CD4-positive, alpha-beta T cell treated with Interleukin-4 for 1 hour (primary cell): ENCODE measurements at regions not wholly inside any gene's neighbourhood (a gene's known extent, or its start where the extent isn't known, plus 50 kb on each side); places are given as distances from the start of the nearest gene placed in this dataset.
"Not testable (repeated sequence)": the region's sequence is repeated elsewhere in the genome, so short reads cannot be mapped to it uniquely, and the experiment has no call there.

ENCODE experiments used
- DNase-seq, 2 donors: peaks; one replicate each; pipeline ENCODE4 v3.0.0-alpha.2; 2020 to 2022

DNA sequence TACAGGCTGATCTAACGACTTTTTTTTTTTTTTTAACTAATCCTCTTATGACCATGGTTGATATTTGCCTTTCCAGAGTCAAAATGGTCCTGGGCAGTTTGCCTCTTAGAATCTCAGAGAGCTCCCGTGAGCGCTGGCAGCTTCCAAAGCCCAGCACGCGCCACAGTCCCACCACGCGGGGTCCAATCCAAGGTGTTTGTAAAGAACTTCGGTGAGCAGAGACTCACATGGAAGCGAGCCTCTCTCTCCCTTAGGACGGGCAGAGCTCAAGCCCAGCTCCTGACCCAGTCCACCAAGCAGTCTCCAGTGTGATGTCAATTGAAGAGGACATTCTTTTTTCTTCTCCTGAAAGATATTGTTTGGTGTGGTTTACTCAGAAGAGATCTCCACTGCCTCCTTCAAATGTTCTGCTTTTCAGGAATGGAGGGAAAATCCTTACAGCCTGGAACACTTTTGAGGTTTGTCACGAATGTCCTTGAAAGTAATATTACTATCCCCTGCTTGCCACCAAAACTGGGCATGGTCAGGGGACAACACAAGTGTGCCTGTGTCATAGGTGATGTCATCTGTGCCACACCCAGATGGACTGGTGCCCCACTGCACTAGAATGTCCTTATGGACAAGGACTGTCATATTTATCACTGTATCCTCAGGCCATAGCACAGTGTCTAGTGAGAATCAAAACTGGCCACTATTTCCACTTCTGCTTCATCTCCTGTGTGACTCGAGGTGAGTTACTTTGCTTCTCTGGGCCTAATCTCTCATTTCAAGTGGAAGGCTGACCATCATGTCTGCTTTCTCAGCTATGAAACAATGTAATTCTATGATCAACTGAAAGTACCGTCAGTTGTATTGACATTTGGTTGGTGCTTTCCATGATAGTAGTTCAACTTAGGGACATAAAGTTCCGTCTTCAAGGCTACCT lies 97.4 kb upstream of the EDEM3 start:
- no peak for DNase-seq

DNA sequence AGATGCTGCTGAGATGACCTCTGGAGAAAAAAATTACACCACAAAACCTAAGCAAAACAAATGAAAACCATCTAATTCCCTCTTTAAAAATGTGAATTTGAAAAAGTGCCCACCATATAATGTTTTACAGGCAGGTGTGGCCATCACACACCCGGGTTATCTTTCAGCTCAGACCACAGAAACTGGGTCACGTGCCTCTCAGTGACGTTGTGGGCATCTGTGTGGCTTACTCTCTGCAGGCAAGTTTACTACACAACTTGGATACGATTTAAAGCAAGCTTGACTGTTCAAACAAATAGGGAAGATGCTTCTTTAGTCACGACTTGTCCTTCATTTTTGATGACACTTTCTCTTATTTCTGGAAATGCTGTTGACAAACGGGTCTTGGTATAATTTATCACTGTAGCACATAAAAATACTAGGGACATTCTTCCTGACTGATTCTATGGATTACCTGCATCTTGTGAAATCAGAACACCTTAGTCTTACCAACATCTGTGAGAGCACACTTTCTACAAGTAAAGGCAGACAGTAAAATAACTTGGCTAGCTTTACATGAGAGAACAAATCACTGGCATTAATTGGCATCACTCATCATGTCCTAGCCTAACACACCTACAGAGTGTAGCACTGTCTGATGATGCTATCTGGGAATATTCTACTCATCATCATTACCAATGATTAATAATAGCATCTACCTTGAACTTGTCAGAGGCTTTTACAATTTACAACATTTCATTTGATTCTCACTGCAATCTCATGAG lies 89.3 kb upstream of the EDEM3 start:
- DNase-seq, result peak; percentile 69 to 78

GRCh38 chr1:184840596-184840995 lies 85.9 kb upstream of the EDEM3 start:
- DNase-seq, result peak; percentile 46 to 88

DNA sequence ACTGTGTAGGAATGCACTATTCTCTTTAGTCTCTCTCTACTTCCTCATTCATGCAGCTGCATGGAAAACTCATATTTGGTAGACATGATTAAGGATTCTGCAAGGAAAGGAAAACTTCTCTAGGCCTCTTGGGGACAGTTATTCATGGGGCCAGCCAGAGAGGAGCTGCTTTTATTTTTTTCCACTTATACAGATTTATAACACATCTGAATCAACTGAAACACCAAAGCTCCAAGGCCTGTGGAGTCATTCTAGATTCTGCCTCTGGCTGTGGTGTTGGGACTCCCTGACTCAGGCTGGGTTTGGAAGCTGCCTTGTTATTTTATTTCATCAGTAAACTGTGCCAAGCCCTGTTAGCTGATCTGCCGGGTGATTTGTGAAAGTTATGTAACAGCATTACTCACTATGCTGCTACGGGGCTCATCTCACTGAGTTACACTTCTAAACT lies 83.9 kb upstream of the EDEM3 start:
- DNase-seq, result peak in 1 of 2 donors; percentile 14

- DNase-seq, result no peak
Observed at GRCh38 chr1:184836934-184837895, 82.6 kb upstream of the EDEM3 start.

DNA sequence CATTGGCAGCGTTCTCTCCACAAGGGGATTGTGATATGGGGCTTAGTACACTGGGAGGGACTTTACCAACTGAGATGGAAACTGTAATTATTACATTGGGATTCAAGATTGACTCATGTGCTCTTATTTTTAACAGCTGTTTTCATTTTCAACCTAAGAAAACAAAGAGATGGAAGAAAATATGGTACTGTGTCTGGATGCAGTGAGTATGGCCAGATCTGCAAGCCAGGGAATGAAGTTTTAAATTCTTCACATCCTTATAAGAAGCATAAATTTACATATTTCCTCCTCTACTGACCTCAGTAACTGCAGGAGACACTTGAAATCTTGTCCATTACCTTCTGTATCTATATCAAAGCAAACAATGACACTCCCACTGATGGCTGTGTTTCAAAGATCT lies 81.5 kb upstream of the EDEM3 start:
- no peak for DNase-seq

- not testable (repeated sequence) for DNase-seq
Observed at GRCh38 chr1:184833994-184834393, 79.3 kb upstream of the EDEM3 start.

DNA sequence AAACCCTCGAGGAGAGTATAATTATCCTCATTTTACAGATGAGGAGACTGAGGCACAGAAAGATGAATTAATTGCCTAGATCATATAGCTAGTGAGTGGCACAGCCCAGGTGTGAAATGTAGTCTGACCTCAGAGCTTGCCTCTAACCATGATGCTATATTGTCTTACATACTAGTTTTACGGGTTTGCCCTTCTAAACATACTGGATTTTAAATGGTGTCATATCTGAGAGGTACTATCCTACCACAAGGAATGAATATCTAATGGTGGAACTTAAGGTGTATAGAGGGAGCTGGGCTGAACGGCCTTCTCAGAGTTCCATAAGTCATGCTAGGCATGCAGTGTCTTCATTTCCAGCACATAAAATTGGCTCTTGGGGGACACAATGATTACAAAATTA lies 77.9 kb upstream of the EDEM3 start:
- no peak for DNase-seq

GRCh38 chr1:184829496-184829895 lies 74.8 kb upstream of the EDEM3 start:
- not testable (repeated sequence) for DNase-seq

DNA sequence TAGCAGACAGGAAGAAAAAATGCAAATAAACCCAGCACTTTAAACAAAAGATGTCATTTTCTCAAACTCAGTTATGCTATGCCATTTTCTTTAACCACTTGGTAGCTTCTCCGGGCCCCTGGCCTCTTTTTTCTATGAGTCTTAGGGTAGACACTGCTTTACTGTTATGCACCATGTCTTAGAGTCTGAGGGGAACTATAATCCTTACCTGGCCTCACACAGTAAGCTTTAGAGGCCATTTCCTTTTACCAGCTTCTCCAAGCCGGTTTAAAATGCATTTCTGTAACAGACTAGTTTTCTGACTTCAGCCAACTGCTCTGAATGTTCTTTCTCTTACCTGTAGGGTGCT lies 73.7 kb upstream of the EDEM3 start:
- DNase-seq, result no peak

DNA sequence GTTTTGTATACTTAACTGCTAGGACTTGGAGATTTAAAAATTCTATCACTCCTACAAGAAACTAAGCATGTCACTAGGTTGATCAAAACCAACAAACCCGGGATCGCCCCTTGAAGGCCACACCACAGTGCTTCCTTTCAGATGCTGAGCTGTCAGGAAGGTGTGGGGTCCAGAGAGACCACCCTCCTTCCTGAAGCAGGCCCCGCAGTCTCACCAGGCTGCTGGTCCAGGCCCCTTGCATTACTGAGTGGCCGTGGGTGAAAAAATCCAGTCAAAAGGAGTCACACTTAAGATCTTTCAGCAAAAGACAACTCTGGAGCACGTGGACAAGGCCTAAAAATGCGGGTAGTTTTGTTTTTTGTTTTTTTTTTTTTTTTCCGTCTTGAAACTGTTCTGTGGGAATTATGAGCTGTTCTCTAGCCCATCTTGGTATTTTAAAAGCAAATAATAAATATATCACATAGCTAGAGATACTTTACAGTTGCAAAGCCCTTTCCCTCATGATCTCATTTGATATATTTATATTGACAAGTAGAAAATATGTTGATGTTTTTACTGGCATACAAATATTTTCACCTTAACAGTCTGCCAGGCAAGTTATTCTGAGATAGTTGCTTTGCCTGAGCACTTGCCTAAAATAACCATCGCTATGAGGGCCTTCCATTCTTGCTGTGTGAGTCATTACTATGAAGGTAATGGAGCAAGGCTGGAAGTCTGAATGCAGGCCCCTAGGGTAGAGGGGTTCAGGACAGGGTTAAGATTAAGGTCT lies 73.1 kb upstream of the EDEM3 start:
- DNase-seq, result no peak

DNA sequence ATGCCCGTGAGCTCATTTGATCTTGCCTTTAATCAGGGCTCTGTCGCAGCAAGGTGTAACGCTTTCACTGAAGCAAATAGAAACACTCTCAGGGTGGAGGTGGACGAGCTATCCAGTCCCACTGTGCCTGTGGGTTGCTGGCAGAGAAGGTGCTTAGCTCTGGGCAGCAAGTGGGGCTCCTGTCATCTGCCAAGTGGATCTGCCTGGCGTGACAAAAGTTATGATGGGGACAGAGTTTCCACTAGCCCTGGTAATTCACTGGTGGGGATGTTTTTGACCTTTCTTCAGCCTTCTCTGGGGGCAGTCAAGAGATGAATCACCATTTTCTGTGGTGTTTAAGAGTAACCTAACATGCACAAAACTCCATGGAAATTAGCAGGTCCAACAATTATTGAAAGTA lies 71.3 kb upstream of the EDEM3 start:
- no peak for DNase-seq

GRCh38 chr1:184825571-184825970 lies 70.9 kb upstream of the EDEM3 start:
- no peak for DNase-seq

DNA sequence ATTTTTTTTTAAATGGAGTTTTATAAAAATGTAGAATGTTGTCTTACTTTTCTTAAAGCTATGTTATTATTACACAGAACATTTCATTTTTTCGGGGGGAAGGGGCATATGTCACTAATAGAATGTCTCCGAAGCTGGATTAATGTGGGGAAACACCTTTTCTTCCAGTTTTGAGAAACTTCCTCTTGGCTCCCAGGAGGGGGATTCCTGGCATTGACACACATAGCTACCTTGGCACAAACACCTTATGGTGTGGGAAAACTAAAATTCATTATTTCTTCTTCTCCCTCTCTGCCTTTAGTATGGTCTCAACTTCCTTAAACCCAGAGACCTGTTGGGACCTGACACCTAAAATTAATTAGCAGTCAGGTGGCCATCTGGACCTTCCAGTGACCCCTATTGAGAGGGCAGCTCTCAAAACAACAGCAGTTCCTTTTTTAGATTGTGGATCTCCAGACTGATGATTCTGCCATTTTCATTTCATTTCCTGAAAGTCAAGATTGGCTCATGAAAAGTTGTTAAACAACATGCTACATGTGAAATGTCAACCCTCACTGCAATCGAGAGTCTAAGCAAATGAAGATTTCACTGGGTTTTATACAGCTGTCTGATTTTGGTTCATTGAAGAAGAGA lies 70.1 kb upstream of the EDEM3 start:
- no peak for DNase-seq

GRCh38 chr1:184823080-184823479 lies 68.4 kb upstream of the EDEM3 start:
- no peak for DNase-seq

DNA sequence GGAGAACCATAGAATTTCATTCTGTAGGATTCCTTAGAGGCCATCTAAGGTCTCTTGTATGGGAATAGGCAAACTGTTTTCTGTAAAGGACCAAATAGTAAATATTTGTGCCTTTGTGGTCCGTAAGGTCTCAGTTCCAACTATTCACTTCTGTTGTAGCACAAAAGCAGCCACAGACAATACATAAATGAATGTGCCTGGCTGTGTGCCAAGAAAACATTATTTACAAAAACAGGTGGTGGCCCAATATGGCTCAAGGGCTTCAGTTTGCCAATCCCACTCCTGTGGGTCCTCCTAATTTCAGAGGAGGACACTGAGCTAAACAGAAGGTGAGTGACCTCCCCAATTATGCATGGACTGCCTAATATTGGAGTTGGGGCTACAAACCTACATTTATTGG lies 67.6 kb upstream of the EDEM3 start:
- no peak for DNase-seq

DNA sequence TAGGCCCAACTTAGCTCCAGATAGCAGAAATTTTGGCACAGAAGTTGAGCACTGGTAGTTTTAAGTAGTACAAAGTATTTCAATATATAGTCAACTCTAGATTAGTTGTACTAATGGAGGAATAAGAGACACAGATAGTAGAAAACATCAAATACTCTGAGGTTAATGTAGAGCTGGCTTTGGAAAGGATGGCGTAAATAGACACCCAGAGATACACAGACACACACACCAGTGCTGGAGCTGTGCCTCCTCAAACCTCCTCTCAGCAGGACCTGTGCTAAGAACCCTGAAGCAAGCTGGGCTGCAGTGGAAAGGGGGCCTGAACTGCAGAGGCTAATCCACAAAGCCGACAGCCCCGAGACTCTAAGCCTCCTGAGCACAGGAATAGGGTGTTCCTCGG lies 67.0 kb upstream of the EDEM3 start:
- no peak for DNase-seq

DNA sequence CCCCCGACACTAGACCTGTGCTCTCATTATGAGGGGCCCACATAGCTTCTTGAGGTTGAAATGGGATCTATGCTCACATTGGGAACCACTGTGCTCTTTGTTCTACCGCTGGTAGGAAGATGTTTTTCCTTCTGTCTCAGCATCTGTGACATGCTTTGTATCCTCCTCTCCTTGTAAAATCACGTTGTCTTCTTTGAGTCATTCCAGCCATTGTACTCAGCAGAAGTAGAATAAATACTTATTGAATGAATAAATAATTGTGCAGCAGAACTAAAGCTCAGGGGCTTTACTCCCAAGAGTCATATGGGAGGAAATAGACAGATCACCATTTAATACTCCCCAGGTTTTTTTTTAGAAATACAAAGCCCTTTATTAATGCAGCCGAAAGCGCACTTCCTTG lies 66.3 kb upstream of the EDEM3 start:
- DNase-seq, result no peak

DNA sequence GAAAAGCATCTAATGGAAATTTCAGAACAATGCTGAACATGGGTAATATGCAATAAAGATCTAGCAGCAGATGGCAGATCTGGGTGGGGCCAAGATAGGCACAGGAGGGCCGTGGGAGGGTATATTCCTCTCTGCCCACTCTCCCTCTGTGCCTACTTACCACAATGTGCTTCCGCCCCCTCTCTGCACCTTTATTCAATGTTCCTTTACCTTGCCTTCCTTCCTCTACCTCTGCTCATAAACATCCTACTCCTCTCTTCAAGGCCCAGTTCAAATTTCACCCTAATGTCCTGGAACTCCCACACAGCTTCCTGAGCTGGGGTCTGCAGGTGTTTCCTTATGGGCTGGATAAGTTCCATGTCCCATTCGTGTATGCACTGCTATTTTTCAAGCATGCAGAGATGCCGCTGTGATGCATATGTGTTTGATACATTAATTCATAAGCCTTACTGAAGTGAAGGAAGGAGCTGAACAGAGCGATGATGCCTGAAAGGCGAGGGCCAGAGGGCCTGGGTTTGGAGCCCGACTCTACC lies 65.6 kb upstream of the EDEM3 start:
- DNase-seq, result no peak

DNA sequence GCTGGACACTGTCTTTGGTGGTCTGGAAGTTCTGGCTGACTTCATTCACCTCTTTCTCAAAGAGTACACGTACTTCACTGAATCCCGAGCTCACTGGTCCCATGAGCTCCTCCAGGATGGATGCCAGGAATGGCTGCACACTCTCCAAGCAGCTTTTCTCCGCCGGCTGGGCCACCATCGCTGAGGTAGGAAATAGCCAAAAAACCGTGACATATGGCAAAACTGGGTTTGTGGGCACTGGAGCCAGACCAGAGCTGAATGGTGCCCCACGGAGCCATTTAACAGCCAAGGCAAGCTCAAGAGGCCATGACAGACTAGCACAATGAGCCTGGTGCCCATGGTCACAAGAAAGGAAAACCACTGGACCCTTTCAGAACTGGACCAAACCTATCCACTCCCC lies 64.0 kb upstream of the EDEM3 start:
- DNase-seq, result no peak

GRCh38 chr1:184817003-184817402 lies 62.3 kb upstream of the EDEM3 start:
- DNase-seq, result not testable (repeated sequence)
